Ovary (tissue), 3 donors: ENCODE measurements at regions not wholly inside any gene's neighbourhood (a gene's known extent, or its start where the extent isn't known, plus 50 kb on each side); places are given as distances from the start of the nearest gene placed in this dataset.

Source experiments
- CTCF ChIP-seq, 3 donors: fragments of 450-650 bp in 2 of 3; fragments of 200-600 bp in 1 of 3; IDR thresholded peaks; one replicate each; pipeline versions ENCODE4 v1.5.1 to v1.8.0; 2016 to 2022; ENCODE audit warnings: antibody characterized with exemption in 3 of 3, mild to moderate bottlenecking in 1 of 3
- EP300 ChIP-seq: sonication (generic); formaldehyde crosslinking; IDR thresholded peaks from one replicate; pipeline ENCODE4 v1.6.1; 2017; ENCODE audit warnings: antibody characterized with exemption
- donor health status: DM: no; HTN: no; CAD: no.

GRCh38 chr3:86738684-86739083, 252.3 kb downstream of the VGLL3 start:
- TF ChIP-seq EP300 (no peak), CTCF (IDR thresholded peaks at IDR 0.05) (no peak)
